Natural killer cell (primary cell): ENCODE measurements at regions not wholly inside any gene's neighbourhood (a gene's known extent, or its start where the extent isn't known, plus 50 kb on each side); places are given as distances from the start of the nearest gene placed in this dataset.

Experiments
- ATAC-seq, 3 donors: fragments of 150-1000 bp in 2 of 3; fragments of 200-7000 bp in 1 of 3; cut with Tn5 transposase; 1 replicate in 1 of 3; 2 replicates in 2 of 3; pipeline ENCODE4 v1.10.0; 2021; ENCODE audit warnings: mild to moderate bottlenecking in 2 of 3, moderate library complexity in 2 of 3
- DNase-seq, 2 donors: peaks; one replicate each; pipeline versions ENCODE4 v3.0.0 to v3.0.0-alpha.2; 2013 to 2021; ENCODE audit warnings: mixed read lengths in 1 of 2
- H3K27ac ChIP-seq: one replicate; pipeline ENCODE4 v1.5.1; 2013; ENCODE audit warnings: mild to moderate bottlenecking, low read length
- H3K27me3 ChIP-seq: one replicate; pipeline ENCODE4 v1.6.1; 2013; ENCODE audit warnings: low read length; ENCODE audit not compliant: control insufficient read depth, insufficient read depth
- H3K36me3 ChIP-seq: one replicate; pipeline ENCODE4 v1.6.1; 2013; ENCODE audit warnings: low read length; ENCODE audit not compliant: control insufficient read depth, insufficient read depth
- H3K4me1 ChIP-seq: one replicate; pipeline ENCODE4 v1.6.1; 2013; ENCODE audit warnings: low read length; ENCODE audit not compliant: control insufficient read depth, insufficient read depth
- H3K4me3 ChIP-seq: one replicate; pipeline ENCODE4 v1.5.1; 2013; ENCODE audit warnings: low read length
- H3K9me3 ChIP-seq: one replicate; pipeline ENCODE4 v1.6.1; 2013; ENCODE audit warnings: low read length; ENCODE audit not compliant: control insufficient read depth, insufficient read depth
- H3K27ac Mint-ChIP-seq, 2 donors: one replicate each; pipeline ENCODE4 v1.8.0; 2022; ENCODE audit warnings: mild to moderate bottlenecking in 2 of 2, mixed read lengths in 2 of 2, moderate library complexity in 1 of 2
- H3K27me3 Mint-ChIP-seq, 2 donors: one replicate each; pipeline ENCODE4 v1.8.0; 2022; ENCODE audit warnings: low read depth in 2 of 2, mixed read lengths in 2 of 2
- H3K36me3 Mint-ChIP-seq: one replicate; pipeline ENCODE4 v1.8.0; 2022; ENCODE audit warnings: mixed read lengths
- H3K4me1 Mint-ChIP-seq, 2 donors: one replicate each; pipeline ENCODE4 v1.8.0; 2022; ENCODE audit warnings: mixed read lengths in 2 of 2
- H3K4me3 Mint-ChIP-seq: one replicate; pipeline ENCODE4 v1.8.0; 2022; ENCODE audit warnings: mild to moderate bottlenecking, moderate library complexity, mixed read lengths
- H3K9me3 Mint-ChIP-seq, 2 donors: one replicate each; pipeline ENCODE4 v1.8.0; 2022; ENCODE audit warnings: mixed read lengths in 2 of 2
- CTCF ChIP-seq: fragments of 200-600 bp; IDR thresholded peaks from one replicate; pipeline ENCODE4 v1.8.0; 2022; ENCODE audit warnings: antibody characterized with exemption
- WGBS: methylation state at CpG from one replicate; pipeline ENCODE4 v1.1.7; 2013; ENCODE audit warnings: missing lambda C conversion rate; ENCODE audit not compliant: insufficient coverage; 5-methylcytosine and 5-hydroxymethylcytosine counted together
- intact Hi-C: fragments of 100-400 bp; cut with micrococcal nuclease; formaldehyde crosslinking; loops from one replicate; pipeline ENCODE4 v1.14.2; 2022

- no peak for ATAC-seq
- no peaks in the 10 kb centered on the region for H3K27me3 ChIP-seq
- H3K9me3 Mint-ChIP-seq, result peaks cover 2 to 6% of the 10 kb centered on the region in 2 donors
- H3K36me3 Mint-ChIP-seq, result no peaks in the 10 kb centered on the region
- no peaks in the 10 kb centered on the region for H3K4me1 ChIP-seq
- H3K9me3 ChIP-seq, result peaks cover 15% of the 10 kb centered on the region
- H3K4me3 ChIP-seq, result no peak overlapping the region
- TF ChIP-seq CTCF, result no peak
- H3K36me3 ChIP-seq, result no peaks in the 10 kb centered on the region
- 80% methylated on average over 6 of the region's 6 CpGs for WGBS
- no peak overlapping the region for H3K27ac ChIP-seq
- H3K4me3 Mint-ChIP-seq, result no peak overlapping the region
- intact Hi-C loops, result no loop called here
- no peaks in the 10 kb centered on the region for H3K4me1 Mint-ChIP-seq
- no peak overlapping the region for H3K27ac Mint-ChIP-seq
- no peak for DNase-seq
- no peaks in the 10 kb centered on the region for H3K27me3 Mint-ChIP-seq
These were observed 163.5 kb downstream of the CDH19 start for GRCh38 chr18:66440433-66440832.

GRCh38 chr18:66439670-66440069 is 164.2 kb downstream of the CDH19 start:
- Histone ChIP-seq H3K4me3 (no peak overlapping the region), H3K4me1 (no peaks in the 10 kb centered on the region), H3K9me3 (peaks cover 15% of the 10 kb centered on the region), H3K27me3 (no peaks in the 10 kb centered on the region), H3K36me3 (no peaks in the 10 kb centered on the region), H3K27ac (no peak overlapping the region)
- Mint-ChIP-seq H3K27me3 (no peaks in the 10 kb centered on the region), H3K9me3 (peaks cover 2 to 8% of the 10 kb centered on the region in 2 donors), H3K4me3 (no peak overlapping the region), H3K36me3 (no peaks in the 10 kb centered on the region), H3K27ac (no peak overlapping the region), H3K4me1 (no peaks in the 10 kb centered on the region)
- no peak for TF ChIP-seq CTCF
- no peak for DNase-seq
- WGBS, result 89% methylated on average over 7 of the region's 7 CpGs
- intact Hi-C loops, result no loop called here
- no peak for ATAC-seq

GRCh38 chr18:66438711-66439536 is 165.0 kb downstream of the CDH19 start:
- H3K27ac ChIP-seq, result no peak overlapping the region
- H3K4me1 ChIP-seq, result no peaks in the 10 kb centered on the region
- WGBS, result 80% methylated on average over 1 of the region's 1 CpG
- no peak for TF ChIP-seq CTCF
- no peaks in the 10 kb centered on the region for H3K36me3 Mint-ChIP-seq
- H3K27me3 Mint-ChIP-seq, result no peaks in the 10 kb centered on the region
- peaks cover 3 to 8% of the 10 kb centered on the region in 2 donors for H3K9me3 Mint-ChIP-seq
- H3K4me3 ChIP-seq, result no peak overlapping the region
- H3K9me3 ChIP-seq, result peaks cover 15% of the 10 kb centered on the region
- no peak overlapping the region for H3K27ac Mint-ChIP-seq
- no peaks in the 10 kb centered on the region for H3K27me3 ChIP-seq
- H3K4me3 Mint-ChIP-seq, result no peak overlapping the region
- intact Hi-C loops, result no loop called here
- ATAC-seq (no peak), DNase-seq (no peak)
- H3K4me1 Mint-ChIP-seq, result no peaks in the 10 kb centered on the region
- no peaks in the 10 kb centered on the region for H3K36me3 ChIP-seq

- Histone ChIP-seq H3K27me3 (no peaks in the 10 kb centered on the region), H3K27ac (no peak overlapping the region), H3K4me3 (no peak overlapping the region), H3K36me3 (no peaks in the 10 kb centered on the region), H3K9me3 (peaks cover 2% of the 10 kb centered on the region), H3K4me1 (no peaks in the 10 kb centered on the region)
- H3K4me1 Mint-ChIP-seq, result no peaks in the 10 kb centered on the region
- H3K4me3 Mint-ChIP-seq, result no peak overlapping the region
- ATAC-seq, result no peak
- peaks cover 3 to 8% of the 10 kb centered on the region in 2 donors for H3K9me3 Mint-ChIP-seq
- WGBS, result 70% methylated on average over 1 of the region's 1 CpG
- H3K36me3 Mint-ChIP-seq, result no peaks in the 10 kb centered on the region
- H3K27ac Mint-ChIP-seq, result no peak overlapping the region
- intact Hi-C loops, result no loop called here
- DNase-seq, result no peak
- no peaks in the 10 kb centered on the region for H3K27me3 Mint-ChIP-seq
- no peak for TF ChIP-seq CTCF
These were observed 171.3 kb downstream of the CDH19 start for GRCh38 chr18:66432636-66433035.
